ENCODE measurements at regions not wholly inside any gene's neighbourhood (a gene's known extent, or its start where the extent isn't known, plus 50 kb on each side); places are given as distances from the start of the nearest gene placed in this dataset.

DNA sequence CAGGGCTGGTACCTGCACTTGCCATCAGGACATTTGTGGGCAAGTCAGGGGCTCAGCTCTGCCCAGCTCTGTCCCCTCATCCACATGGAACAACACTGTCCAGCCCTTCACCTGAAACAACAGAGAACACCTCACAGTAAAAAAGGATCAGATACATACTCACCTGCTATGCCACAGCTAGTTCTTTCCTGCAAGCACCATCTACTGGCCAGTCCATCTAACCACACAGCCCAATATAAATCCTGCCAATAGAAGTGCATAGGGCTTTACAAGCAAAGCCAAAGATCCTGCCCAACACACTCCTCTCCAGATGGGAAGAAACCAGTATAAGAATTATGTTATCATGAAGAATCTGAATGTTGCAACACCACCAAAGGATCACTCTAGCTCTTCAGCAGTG lies 52.2 kb upstream of the GALNT13 start:
- DNase-seq: no peak
